H9 (cell line): ENCODE measurements at regions not wholly inside any gene's neighbourhood (a gene's known extent, or its start where the extent isn't known, plus 50 kb on each side); places are given as distances from the start of the nearest gene placed in this dataset.

Experiments
- DNase-seq: peaks from one replicate; pipeline ENCODE4 v3.0.0-alpha.2; 2017
- H2AFZ ChIP-seq: one replicate; pipeline ENCODE4 v1.6.1; 2013; ENCODE audit warnings: mild to moderate bottlenecking, low read length, control low read depth, moderate library complexity
- H2AK5ac ChIP-seq: 2 replicates; pipeline ENCODE4 v1.6.1; 2013; ENCODE audit warnings: low read length, control low read depth, mixed read lengths; ENCODE audit not compliant: insufficient read length
- H2BK120ac ChIP-seq: one replicate; pipeline ENCODE4 v1.6.1; 2013; ENCODE audit warnings: low read depth, mild to moderate bottlenecking, low read length, control low read depth, inconsistent platforms; ENCODE audit not compliant: poor library complexity, severe bottlenecking
- H2BK12ac ChIP-seq: 2 replicates; pipeline ENCODE4 v1.6.1; 2013; ENCODE audit warnings: low read length, control low read depth, mixed read lengths, low read depth; ENCODE audit not compliant: insufficient read length
- H2BK15ac ChIP-seq: 2 replicates; pipeline ENCODE4 v1.6.1; 2013; ENCODE audit warnings: low read depth, low read length, control low read depth
- H2BK20ac ChIP-seq: one replicate; pipeline ENCODE4 v1.6.1; 2013; ENCODE audit warnings: low read depth, mild to moderate bottlenecking, low read length, control low read depth, inconsistent platforms; ENCODE audit not compliant: poor library complexity, severe bottlenecking
- H2BK5ac ChIP-seq: 2 replicates; pipeline ENCODE4 v1.6.1; 2013; ENCODE audit warnings: low read length, control low read depth, mixed read lengths; ENCODE audit not compliant: insufficient read length
- H3K14ac ChIP-seq: 2 replicates; pipeline ENCODE4 v1.6.1; 2013; ENCODE audit warnings: low read length, control low read depth; ENCODE audit not compliant: insufficient read depth
- H3K18ac ChIP-seq: 2 replicates; pipeline ENCODE4 v1.6.1; 2013; ENCODE audit warnings: low read depth, mild to moderate bottlenecking, mixed read lengths, low read length, control low read depth; ENCODE audit not compliant: insufficient read length
- H3K23ac ChIP-seq: 2 replicates; pipeline ENCODE4 v1.6.1; 2013; ENCODE audit warnings: low read length, control low read depth, mixed read lengths, low read depth; ENCODE audit not compliant: insufficient read length
- H3K23me2 ChIP-seq: 2 replicates; pipeline ENCODE4 v1.6.1; 2013; ENCODE audit warnings: low read depth, mild to moderate bottlenecking, mixed read lengths, low read length, control low read depth; ENCODE audit not compliant: insufficient read length, poor library complexity, severe bottlenecking
- H3K27ac ChIP-seq: 2 replicates; pipeline ENCODE4 v1.5.1; 2013; ENCODE audit warnings: low read length, control low read depth, mixed read lengths, low read depth; ENCODE audit not compliant: insufficient read length
- H3K27me3 ChIP-seq: 2 replicates; pipeline ENCODE4 v1.6.1; 2013; ENCODE audit warnings: low read length, control low read depth, inconsistent platforms; ENCODE audit not compliant: insufficient read depth
- H3K4ac ChIP-seq: 2 replicates; pipeline ENCODE4 v1.6.1; 2013; ENCODE audit warnings: low read depth, mild to moderate bottlenecking, control low read depth, inconsistent platforms, low read length, moderate library complexity
- H3K4me1 ChIP-seq: 2 replicates; pipeline ENCODE4 v1.6.1; 2013; ENCODE audit warnings: low read length, control low read depth, inconsistent platforms; ENCODE audit not compliant: insufficient read depth
- H3K4me2 ChIP-seq: 2 replicates; pipeline ENCODE4 v1.6.1; 2013; ENCODE audit warnings: low read length, control low read depth, mixed read lengths; ENCODE audit not compliant: insufficient read length, insufficient read depth
- H3K56ac ChIP-seq: 2 replicates; pipeline ENCODE4 v1.6.1; 2013; ENCODE audit warnings: low read depth, mild to moderate bottlenecking, mixed read lengths, low read length, control low read depth; ENCODE audit not compliant: insufficient read length
- H3K79me1 ChIP-seq: 2 replicates; pipeline ENCODE4 v1.6.1; 2013; ENCODE audit warnings: low read depth, mild to moderate bottlenecking, moderate library complexity, low read length, control low read depth, inconsistent platforms; ENCODE audit not compliant: insufficient read depth, poor library complexity, severe bottlenecking
- H3K79me2 ChIP-seq: 2 replicates; pipeline ENCODE4 v1.6.1; 2013; ENCODE audit warnings: low read length, control low read depth, inconsistent platforms; ENCODE audit not compliant: insufficient read depth
- H3K9ac ChIP-seq: 2 replicates; pipeline ENCODE4 v1.6.1; 2013; ENCODE audit warnings: low read length, control low read depth, mixed read lengths; ENCODE audit not compliant: insufficient read length; ENCODE audit errors: extremely low read depth
- H3K9me3 ChIP-seq: one replicate; pipeline ENCODE4 v1.6.1; 2013; ENCODE audit warnings: low read depth, low read length, inconsistent platforms; ENCODE audit not compliant: control insufficient read depth
- H3T11ph ChIP-seq: one replicate; pipeline ENCODE4 v1.6.1; 2013; ENCODE audit warnings: mild to moderate bottlenecking, low read length, control low read depth, inconsistent platforms
- H4K20me1 ChIP-seq: one replicate; pipeline ENCODE4 v1.6.1; 2013; ENCODE audit not compliant: control insufficient read depth, insufficient read length, insufficient read depth
- H4K5ac ChIP-seq: 2 replicates; pipeline ENCODE4 v1.6.1; 2013; ENCODE audit warnings: low read depth, mild to moderate bottlenecking, mixed read lengths, low read length, control low read depth; ENCODE audit not compliant: insufficient read length
- H4K8ac ChIP-seq: replicated peaks from 2 replicates; pipeline ENCODE4 v1.6.1; 2013; ENCODE audit warnings: low read length, control low read depth, mixed read lengths, low read depth; ENCODE audit not compliant: insufficient read length
- H4K91ac ChIP-seq: 2 replicates; pipeline ENCODE4 v1.6.1; 2013; ENCODE audit warnings: low read depth, mild to moderate bottlenecking, moderate library complexity, mixed read lengths, low read length, control low read depth; ENCODE audit not compliant: insufficient read length
- H3K27ac Mint-ChIP-seq, 3 experiments: 2 replicates in 2 of 3; 3 replicates in 1 of 3; pipeline ENCODE4 v1.8.0; 2020 to 2021; ENCODE audit warnings: mixed read lengths in 3 of 3, mild to moderate bottlenecking in 1 of 3, moderate library complexity in 1 of 3
- H3K27me3 Mint-ChIP-seq: 2 replicates; pipeline ENCODE4 v1.8.0; 2021; ENCODE audit warnings: low read depth, mild to moderate bottlenecking, moderate library complexity, mixed read lengths
- H3K36me3 Mint-ChIP-seq, 3 experiments: 2 replicates in 2 of 3; 3 replicates in 1 of 3; pipeline ENCODE4 v1.8.0; 2020 to 2021; ENCODE audit warnings: low read depth in 3 of 3, mixed read lengths in 3 of 3; ENCODE audit not compliant: insufficient read depth in 1 of 3
- H3K4me1 Mint-ChIP-seq, 2 experiments: 2 replicates each; pipeline ENCODE4 v1.8.0; 2020; ENCODE audit warnings: mixed read lengths in 2 of 2
- H3K4me3 Mint-ChIP-seq, 2 experiments: 2 replicates in 1 of 2; 3 replicates in 1 of 2; pipeline ENCODE4 v1.8.0; 2020 to 2021; ENCODE audit warnings: mild to moderate bottlenecking in 2 of 2, mixed read lengths in 2 of 2, moderate library complexity in 1 of 2
- H3K9me3 Mint-ChIP-seq, 2 experiments: 2 replicates in 1 of 2; 3 replicates in 1 of 2; pipeline ENCODE4 v1.8.0; 2020; ENCODE audit warnings: mild to moderate bottlenecking in 2 of 2, mixed read lengths in 2 of 2, moderate library complexity in 1 of 2
- CTCF ChIP-seq: fragments of 200-600 bp; sonication (generic); conservative IDR thresholded peaks from 3 replicates; pipeline ENCODE4 v1.8.0; 2021; ENCODE audit warnings: antibody characterized with exemption, mild to moderate bottlenecking
- WGBS: extraction: QIAGEN DNeasy Blood & Tissue Kit; methylation state at CpG from one replicate; pipeline ENCODE4 v1.1.7; 2013; ENCODE audit warnings: missing lambda C conversion rate, low lambda C conversion rate, mixed read lengths; ENCODE audit not compliant: insufficient read length; ENCODE audit errors: extremely low coverage; 5-methylcytosine and 5-hydroxymethylcytosine counted together

DNA sequence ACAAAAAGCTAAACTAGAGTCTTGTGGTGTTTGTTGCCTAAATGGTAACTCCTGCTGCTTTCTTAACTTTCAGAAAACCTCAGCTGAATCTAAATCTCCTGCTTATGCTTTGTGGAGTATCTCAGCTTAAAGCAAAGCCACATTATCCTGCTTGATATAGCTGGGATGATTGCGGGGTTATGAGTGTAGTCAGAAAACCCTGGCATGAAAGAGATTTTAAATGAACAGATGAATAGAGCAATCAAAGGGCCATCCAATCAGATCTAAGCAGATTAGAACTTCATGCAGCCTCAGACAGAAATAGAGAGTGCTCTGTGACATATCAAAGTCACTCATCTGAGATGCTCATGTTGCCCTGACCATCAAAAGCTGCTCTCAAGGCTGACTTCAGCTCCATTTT lies 305.5 kb downstream of the DMRT2 start:
- Histone ChIP-seq H3K18ac (no peak overlapping the region), H3T11ph (no peak overlapping the region), H3K56ac (no peak overlapping the region), H3K9me3 (peaks cover 11% of the 10 kb centered on the region), H3K79me1 (no peaks in the 10 kb centered on the region), H3K23me2 (no peaks in the 10 kb centered on the region), H2AFZ (no peak overlapping the region), H2BK20ac (no peak overlapping the region), H3K4me1 (no peaks in the 10 kb centered on the region), H4K20me1 (no peaks in the 10 kb centered on the region), H3K79me2 (no peaks in the 10 kb centered on the region), H3K4me2 (no peak overlapping the region), H2BK120ac (no peak overlapping the region), H4K5ac (no peak overlapping the region), H3K4ac (no peak overlapping the region), H2BK15ac (no peak overlapping the region), H2AK5ac (no peak overlapping the region), H3K27ac (no peak overlapping the region), H3K23ac (no peak overlapping the region), H3K27me3 (no peaks in the 10 kb centered on the region), H2BK12ac (no peak overlapping the region), H3K9ac (no peak overlapping the region), H4K8ac (no peak overlapping the region), H3K14ac (no peak overlapping the region), H4K91ac (no peak overlapping the region), H2BK5ac (no peak overlapping the region)
- H3K36me3 Mint-ChIP-seq: peaks cover 0 to 7% (median 0%) of the 10 kb centered on the region in 3 experiments; a peak in 2 of 7 replicates
- peaks cover 2 to 61% of the 10 kb centered on the region in 2 experiments; a peak in 4 of 5 replicates for H3K9me3 Mint-ChIP-seq
- WGBS: no CpG with 5 or more reads among the region's 1 CpG
- H3K4me3 Mint-ChIP-seq: no peak overlapping the region
- no peaks in the 10 kb centered on the region for H3K4me1 Mint-ChIP-seq
- H3K27me3 Mint-ChIP-seq: peaks cover 10% of the 10 kb centered on the region
- no peak for TF ChIP-seq CTCF
- H3K27ac Mint-ChIP-seq: no peak overlapping the region
- no peak for DNase-seq
